ENCODE measurements at regions not wholly inside any gene's neighbourhood (a gene's known extent, or its start where the extent isn't known, plus 50 kb on each side); places are given as distances from the start of the nearest gene placed in this dataset.

DNA sequence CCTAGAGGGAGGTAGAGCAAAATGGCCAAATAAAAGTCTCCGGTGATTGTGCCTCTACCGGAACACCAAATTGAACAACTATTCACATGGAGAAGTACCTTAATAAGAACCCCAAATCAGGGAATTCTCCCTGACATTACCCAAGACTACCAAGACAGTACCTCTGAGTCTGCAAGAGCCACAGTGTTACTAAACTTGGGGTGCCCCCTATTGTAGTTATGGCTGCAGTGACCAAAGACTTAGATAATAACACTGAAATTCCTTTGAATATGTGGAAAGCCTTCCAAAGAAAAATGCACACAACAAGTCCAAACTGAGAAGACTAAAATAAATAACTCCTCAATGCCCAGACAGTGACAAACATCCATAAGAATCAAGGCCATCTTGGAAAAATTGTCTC is 682.9 kb upstream of the LRRTM1 start:
- no peak for DNase-seq (ENCODE audit: low spot score)
- no peak overlapping the region for H3K4me3 ChIP-seq
- H3K4me2 ChIP-seq, result no peak overlapping the region
- H2AFZ ChIP-seq, result no peak overlapping the region
- no peaks in the 10 kb centered on the region for H3K4me1 ChIP-seq (ENCODE audit: insufficient read depth)
- H3K27me3 ChIP-seq, result no peaks in the 10 kb centered on the region
- no peaks in the 10 kb centered on the region for H3K9me3 ChIP-seq (ENCODE audit: low read depth)
- no peak overlapping the region for H3K27ac ChIP-seq
- no peaks in the 10 kb centered on the region for H3K9me2 ChIP-seq (replicated peaks; ENCODE audit: insufficient read depth)
- H4K20me1 ChIP-seq (ENCODE audit: insufficient read depth, poor library complexity, severe bottlenecking), result no peaks in the 10 kb centered on the region
- no peaks in the 10 kb centered on the region for H3K79me2 ChIP-seq
- TF ChIP-seq, protein P1, sequence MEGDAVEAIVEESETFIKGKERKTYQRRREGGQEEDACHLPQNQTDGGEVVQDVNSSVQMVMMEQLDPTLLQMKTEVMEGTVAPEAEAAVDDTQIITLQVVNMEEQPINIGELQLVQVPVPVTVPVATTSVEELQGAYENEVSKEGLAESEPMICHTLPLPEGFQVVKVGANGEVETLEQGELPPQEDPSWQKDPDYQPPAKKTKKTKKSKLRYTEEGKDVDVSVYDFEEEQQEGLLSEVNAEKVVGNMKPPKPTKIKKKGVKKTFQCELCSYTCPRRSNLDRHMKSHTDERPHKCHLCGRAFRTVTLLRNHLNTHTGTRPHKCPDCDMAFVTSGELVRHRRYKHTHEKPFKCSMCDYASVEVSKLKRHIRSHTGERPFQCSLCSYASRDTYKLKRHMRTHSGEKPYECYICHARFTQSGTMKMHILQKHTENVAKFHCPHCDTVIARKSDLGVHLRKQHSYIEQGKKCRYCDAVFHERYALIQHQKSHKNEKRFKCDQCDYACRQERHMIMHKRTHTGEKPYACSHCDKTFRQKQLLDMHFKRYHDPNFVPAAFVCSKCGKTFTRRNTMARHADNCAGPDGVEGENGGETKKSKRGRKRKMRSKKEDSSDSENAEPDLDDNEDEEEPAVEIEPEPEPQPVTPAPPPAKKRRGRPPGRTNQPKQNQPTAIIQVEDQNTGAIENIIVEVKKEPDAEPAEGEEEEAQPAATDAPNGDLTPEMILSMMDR (IDR thresholded peaks at IDR 0.05; ENCODE audit: poor library complexity), result no peak
- TF ChIP-seq EZH2phosphoT487 (IDR thresholded peaks at IDR 0.05; ENCODE audit: low read depth, severe bottlenecking, unreplicated experiment), result no peak
- no peak for TF ChIP-seq EZH2 (IDR thresholded peaks at IDR 0.05; ENCODE audit: borderline replicate concordance)
- WGBS (ENCODE audit: low lambda C conversion rate, missing lambda C conversion rate), result 98% methylated on average over 2 of the region's 2 CpGs
- H3K36me3 ChIP-seq (replicated peaks; ENCODE audit: insufficient read depth, low read depth), result no peaks in the 10 kb centered on the region

- H2AFZ ChIP-seq, result no peak overlapping the region
- H3K27ac ChIP-seq, result no peak overlapping the region
- no peaks in the 10 kb centered on the region for H3K9me2 ChIP-seq (replicated peaks; ENCODE audit: insufficient read depth)
- H3K36me3 ChIP-seq (replicated peaks; ENCODE audit: insufficient read depth, low read depth), result no peaks in the 10 kb centered on the region
- H3K27me3 ChIP-seq, result no peaks in the 10 kb centered on the region
- no peak overlapping the region for H3K4me2 ChIP-seq
- H3K79me2 ChIP-seq, result no peaks in the 10 kb centered on the region
- H3K4me3 ChIP-seq, result no peak overlapping the region
- peaks cover 3% of the 10 kb centered on the region for H3K9me3 ChIP-seq (ENCODE audit: low read depth)
- TF ChIP-seq EZH2phosphoT487 (IDR thresholded peaks at IDR 0.05; ENCODE audit: low read depth, severe bottlenecking, unreplicated experiment), result no peak
- TF ChIP-seq, protein P1 (IDR thresholded peaks at IDR 0.05; ENCODE audit: poor library complexity), result no peak
- H4K20me1 ChIP-seq (ENCODE audit: insufficient read depth, poor library complexity, severe bottlenecking), result no peaks in the 10 kb centered on the region
- H3K4me1 ChIP-seq (ENCODE audit: insufficient read depth), result no peaks in the 10 kb centered on the region
- no peak for DNase-seq (ENCODE audit: low spot score)
Observed at GRCh38 chr2:80969900-80970299, 665.3 kb upstream of the LRRTM1 start.

- 77% methylated on average over 3 of the region's 3 CpGs for WGBS (ENCODE audit: low lambda C conversion rate, missing lambda C conversion rate)
- H3K4me3 ChIP-seq, result no peak overlapping the region
Observed at GRCh38 chr2:80968450-80968849, 663.9 kb upstream of the LRRTM1 start.

More at GRCh38 chr2:80968450-80968849, 663.9 kb upstream of the LRRTM1 start:
- no peaks in the 10 kb centered on the region for H3K9me2 ChIP-seq (replicated peaks; ENCODE audit: insufficient read depth)
- no peaks in the 10 kb centered on the region for H3K36me3 ChIP-seq (replicated peaks; ENCODE audit: insufficient read depth, low read depth)
- no peaks in the 10 kb centered on the region for H4K20me1 ChIP-seq (ENCODE audit: insufficient read depth, poor library complexity, severe bottlenecking)
- no peak overlapping the region for H3K4me2 ChIP-seq
- H3K4me1 ChIP-seq (ENCODE audit: insufficient read depth), result no peaks in the 10 kb centered on the region
- no peaks in the 10 kb centered on the region for H3K79me2 ChIP-seq
- no peak overlapping the region for H2AFZ ChIP-seq
- DNase-seq (ENCODE audit: low spot score), result no peak
- no peaks in the 10 kb centered on the region for H3K27me3 ChIP-seq
- peaks cover 3% of the 10 kb centered on the region for H3K9me3 ChIP-seq (ENCODE audit: low read depth)
- no peak for TF ChIP-seq EZH2 (IDR thresholded peaks at IDR 0.05; ENCODE audit: borderline replicate concordance)
- no peak for TF ChIP-seq EZH2phosphoT487 (IDR thresholded peaks at IDR 0.05; ENCODE audit: low read depth, severe bottlenecking, unreplicated experiment)
- TF ChIP-seq, protein P1 (IDR thresholded peaks at IDR 0.05; ENCODE audit: poor library complexity), result no peak
- H3K27ac ChIP-seq, result no peak overlapping the region
